HG03064 (cell line): ENCODE measurements at regions not wholly inside any gene's neighbourhood (a gene's known extent, or its start where the extent isn't known, plus 50 kb on each side); places are given as distances from the start of the nearest gene placed in this dataset.

Source experiments
- ATAC-seq: cut with Tn5 transposase; IDR thresholded peaks from one replicate; pipeline ENCODE4 v1.9.1; 2021; ENCODE audit warnings: low read depth; ENCODE audit not compliant: unreplicated experiment

DNA sequence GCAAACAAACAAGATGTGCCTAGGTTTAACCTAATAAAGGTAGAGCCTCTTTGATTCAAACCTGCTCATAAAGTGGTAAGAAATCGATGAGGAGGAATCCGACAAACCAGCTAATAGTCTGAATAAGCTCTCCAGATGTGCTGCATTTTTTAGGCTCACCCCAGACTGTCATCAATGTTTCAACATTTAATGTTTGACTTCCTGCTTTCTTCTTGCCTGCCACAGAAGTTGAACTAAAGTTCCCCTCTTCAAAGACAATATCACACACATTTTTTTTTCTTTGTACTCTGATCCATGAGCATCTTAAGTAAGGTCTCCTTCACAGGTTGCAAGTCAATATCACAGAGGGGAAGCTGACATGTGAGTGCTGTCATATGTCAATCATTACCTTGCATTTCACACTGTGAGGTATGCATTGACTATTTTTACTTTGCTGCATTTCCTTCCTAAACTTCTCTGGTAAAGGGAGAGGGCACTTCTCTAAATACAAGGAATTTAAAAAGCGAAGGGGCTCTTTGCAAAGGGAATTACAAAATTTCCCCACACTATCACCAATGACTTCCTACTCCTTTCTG is 172.3 kb upstream of the MCTP2 start:
- ATAC-seq, result no peak

GRCh38 chr15:94057305-94057704 is 174.1 kb upstream of the MCTP2 start:
- ATAC-seq, result no peak

DNA sequence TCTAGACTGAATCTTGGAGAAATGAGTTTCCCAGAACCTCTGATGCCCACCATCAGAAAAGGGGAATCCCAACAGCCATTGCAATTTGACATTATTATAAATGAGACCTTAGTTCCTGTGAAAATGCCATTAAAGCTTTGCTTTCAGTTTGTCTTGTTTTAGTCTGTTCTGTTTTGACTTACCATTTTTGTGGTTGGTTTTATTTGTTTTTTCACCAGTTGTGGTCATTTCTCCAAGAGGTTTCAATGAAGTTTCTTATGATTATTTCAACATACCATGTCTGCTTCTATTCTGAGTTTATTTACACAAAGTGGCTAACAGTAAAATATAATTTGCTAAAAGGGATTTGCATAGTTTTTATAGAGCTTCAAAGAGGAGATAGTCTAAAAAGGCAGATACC is 175.0 kb upstream of the MCTP2 start:
- no peak for ATAC-seq

DNA sequence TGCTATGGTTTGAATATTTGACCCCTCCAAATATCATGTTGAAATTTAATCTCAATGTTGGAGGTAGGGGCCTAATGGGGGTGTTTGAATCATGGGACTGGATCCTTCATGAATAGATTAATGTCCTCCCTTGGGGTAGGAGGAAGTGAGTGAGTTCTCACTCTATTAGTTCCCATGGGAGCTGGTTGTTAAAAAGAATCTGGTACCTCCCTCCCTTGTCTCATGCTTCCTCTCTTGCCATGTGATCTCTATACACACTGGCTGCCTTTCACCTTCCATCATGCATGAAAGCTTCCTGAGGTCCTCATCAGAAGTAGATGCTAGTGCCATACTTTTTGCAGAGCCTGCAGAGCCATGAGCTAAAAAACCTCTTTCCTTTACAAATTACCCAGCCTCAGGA is 177.7 kb upstream of the MCTP2 start:
- no peak for ATAC-seq

GRCh38 chr15:94052711-94053110 is 178.7 kb upstream of the MCTP2 start:
- no peak for ATAC-seq

DNA sequence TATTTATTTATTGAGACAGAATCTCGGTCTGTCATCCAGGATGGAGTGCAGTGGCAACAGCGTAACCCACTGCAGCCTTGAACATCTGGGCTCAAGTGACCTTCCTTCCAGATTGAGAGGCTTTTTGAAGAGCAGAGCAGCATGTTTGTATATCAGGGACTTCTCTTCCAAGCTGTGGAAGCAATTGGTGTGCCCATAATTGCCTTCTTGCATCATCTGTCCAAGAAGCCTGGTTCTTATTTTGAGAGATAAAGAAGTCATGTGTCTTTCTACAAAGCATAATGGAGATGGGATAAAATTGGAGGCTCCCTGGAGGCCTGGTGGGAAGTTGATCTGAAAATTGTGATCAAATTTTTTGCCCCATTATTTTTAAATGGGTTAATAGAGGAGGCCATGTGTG is 183.8 kb upstream of the MCTP2 start:
- no peak for ATAC-seq

DNA sequence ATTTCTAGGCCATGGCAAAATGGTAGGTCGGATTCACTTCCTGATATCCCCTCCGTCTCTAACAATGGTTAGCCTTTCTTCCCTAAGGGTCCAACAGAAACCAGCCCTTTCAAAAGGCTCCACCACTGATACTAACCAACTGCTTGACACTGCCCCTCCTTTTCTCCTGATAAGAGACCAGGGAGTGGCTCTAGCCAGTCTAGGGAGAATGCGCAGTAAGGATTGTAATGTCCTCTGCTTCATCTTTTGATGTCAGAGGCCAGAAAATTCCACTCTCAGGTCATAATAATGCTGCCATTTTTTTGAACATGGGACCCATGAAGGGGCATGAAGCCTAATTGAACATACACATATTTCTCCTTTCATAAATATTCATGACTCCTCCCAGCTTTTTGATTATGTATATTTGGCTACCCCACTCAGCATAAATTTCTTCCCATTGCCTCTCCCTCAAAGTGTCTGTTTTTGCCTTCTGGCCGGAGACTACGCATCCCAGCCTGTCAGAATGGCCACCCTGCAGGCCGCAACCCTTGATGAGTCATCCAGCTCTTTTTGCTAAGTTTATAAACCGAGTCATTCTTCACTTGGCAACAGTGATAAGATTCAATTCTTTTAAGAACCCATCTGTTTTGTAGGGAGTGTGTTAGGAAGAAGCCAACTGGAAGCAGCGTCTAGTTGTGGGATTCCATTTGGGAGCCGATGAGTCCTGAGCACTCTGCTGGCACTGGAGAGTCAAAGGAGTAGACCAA is 189.0 kb upstream of the MCTP2 start:
- ATAC-seq, result no peak

- no peak for ATAC-seq
Measured at GRCh38 chr15:94041746-94042145, 189.6 kb upstream of the MCTP2 start.

DNA sequence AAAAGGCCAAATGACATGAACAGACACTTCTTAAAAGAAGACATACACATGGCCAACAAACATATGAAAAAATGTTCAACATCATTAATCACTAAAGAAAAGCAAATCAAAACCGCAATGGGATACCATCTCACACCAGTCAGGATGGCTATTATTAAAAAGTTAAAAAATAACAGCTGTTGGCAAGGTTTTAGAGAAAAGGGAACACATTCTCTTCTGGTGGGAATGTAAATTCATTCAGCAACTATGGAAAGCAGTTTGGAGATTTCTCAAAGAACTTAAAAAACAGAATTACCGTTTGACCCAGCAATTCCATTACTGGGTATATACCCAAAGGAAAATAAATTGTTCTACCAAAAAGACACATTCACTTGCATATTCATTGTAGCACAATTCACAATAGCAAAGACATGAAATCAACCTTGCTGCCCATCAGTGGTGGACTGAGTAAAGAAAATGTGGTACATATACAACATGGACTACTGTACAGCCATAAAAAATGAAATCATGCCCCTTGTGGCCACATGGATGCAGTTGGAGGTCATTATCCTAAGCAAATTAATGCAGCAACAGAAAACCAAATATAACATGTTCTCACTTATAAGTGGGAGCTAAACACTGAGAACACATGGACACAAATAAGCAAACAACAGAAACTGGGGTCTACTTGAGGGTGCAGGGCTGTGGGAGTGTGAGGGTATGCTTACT is 190.7 kb upstream of the MCTP2 start:
- ATAC-seq, result no peak

GRCh38 chr15:94036156-94036555 is 195.2 kb upstream of the MCTP2 start:
- ATAC-seq, result no peak

DNA sequence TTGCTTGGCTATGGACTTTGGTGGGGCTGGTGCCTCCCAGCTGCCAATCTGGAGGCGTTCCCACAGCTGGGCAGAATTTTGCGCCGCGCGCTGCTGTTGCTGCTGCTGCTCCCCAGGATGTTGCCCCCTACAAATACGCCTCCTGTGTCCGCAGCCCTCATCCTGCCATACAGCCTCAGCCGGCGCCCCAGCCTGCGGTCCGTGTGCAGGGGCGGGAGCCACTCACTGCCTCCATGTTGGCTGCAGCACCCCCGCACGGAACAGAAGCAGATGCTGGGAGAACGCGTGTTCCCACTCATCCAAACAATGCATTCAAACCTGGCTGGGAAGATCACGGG is 197.7 kb upstream of the MCTP2 start:
- ATAC-seq, result no peak

- no peak for ATAC-seq
Measured at GRCh38 chr15:94033014-94033682, 198.2 kb upstream of the MCTP2 start.

DNA sequence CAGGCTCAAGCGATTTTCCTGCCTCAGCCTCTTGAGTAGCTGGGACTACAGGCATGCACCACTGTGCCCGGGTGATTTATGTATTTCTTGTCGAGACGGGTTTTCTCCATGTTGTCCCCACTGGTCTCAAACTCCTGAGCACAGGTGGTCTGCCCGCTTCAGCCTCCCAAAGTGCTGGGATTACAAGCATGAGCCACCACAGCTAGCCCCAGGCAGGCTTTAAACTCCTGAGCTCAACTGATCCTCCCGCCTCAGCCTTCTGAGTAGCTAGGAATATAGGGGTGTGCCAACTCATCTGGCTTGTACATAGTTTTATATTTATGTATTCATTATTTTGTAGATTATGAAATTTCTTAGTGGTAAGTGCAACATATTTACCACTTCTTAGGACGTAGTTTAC is 198.8 kb upstream of the MCTP2 start:
- ATAC-seq, result no peak

GRCh38 chr15:94031072-94031471 is 200.3 kb upstream of the MCTP2 start:
- ATAC-seq, result no peak

GRCh38 chr15:94029495-94029894 is 201.9 kb upstream of the MCTP2 start:
- no peak for ATAC-seq

DNA sequence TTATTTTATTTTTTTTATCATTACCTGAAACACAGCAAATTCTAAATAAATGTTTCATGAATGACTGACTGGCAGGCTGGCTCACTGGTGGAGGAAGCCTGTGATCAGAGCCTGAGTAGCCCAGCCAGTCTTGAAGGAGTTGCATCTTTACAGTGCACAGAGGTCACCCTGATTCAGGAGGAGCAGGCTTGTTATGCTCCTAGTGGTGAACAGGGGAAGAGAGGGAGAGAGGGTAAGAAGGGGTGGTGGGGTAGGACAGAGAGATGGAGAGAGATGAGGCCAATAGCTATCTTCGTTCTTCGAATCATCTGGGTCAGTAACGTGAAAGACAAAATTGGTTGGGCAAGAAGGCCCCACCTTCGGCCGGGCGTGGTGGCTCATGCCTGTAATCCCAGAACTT is 202.6 kb upstream of the MCTP2 start:
- no peak for ATAC-seq

GRCh38 chr15:94028121-94028520 is 203.2 kb upstream of the MCTP2 start:
- ATAC-seq, result no peak

GRCh38 chr15:94027581-94027980 is 203.8 kb upstream of the MCTP2 start:
- no peak for ATAC-seq

DNA sequence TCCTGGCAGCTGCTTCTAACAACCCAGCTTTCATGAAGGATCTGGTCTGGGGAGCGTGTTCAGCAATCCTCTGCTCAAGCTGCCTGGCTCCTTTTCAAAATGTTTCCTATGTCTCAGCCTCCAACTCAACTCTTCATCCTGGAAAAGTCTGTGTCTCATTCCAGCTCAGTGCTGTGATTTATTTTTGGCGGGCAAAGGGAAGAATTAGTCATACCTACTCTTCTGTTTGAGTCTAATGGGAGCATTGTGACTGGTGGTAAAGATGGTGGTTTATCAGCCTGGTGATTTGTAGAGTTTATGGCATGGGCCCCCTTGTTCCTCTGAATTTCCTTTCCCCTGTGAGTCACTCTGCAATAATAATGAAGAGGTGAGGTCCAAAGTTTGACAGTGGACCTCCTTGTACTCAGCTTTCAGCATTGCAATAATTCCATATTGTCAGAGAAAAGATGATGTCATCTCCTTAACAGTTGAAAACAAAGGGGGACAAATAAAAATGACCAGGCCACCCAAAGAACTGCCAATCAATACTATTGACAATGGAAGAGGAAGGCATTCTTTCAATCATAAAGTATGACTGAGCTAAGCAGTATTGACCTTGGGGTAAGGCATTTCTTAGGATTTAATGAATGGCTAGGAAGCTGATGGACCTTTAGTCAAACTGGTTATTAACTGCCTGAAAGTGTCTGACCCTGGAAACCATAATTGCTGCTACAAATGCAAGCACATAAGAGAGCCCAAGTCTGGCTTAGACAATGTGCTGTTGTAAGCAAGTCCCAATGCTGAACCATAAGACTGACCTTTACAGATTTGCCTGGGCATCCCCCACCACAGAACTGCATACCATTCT is 204.7 kb upstream of the MCTP2 start:
- no peak for ATAC-seq

- ATAC-seq, result no peak
Measured at GRCh38 chr15:94023531-94023930, 207.8 kb upstream of the MCTP2 start.
